K562 (cell line): ENCODE measurements at regions not wholly inside any gene's neighbourhood (a gene's known extent, or its start where the extent isn't known, plus 50 kb on each side); places are given as distances from the start of the nearest gene placed in this dataset.

Experiments used
- ATAC-seq: fragments of 200-7000 bp; cut with Tn5 transposase; 3 replicates; pipeline ENCODE4 v1.9.1; 2020; ENCODE audit warnings: moderate library complexity
- BruUV-seq: library from RNA; stranded (reverse); fragments of 400-500 nt; replicated peaks from 2 replicates; lab custom pipeline; 2021; lab: Mats Ljungman, UMichigan
- CTCF ChIA-PET: fragments of 300-600 bp; formaldehyde crosslinking; extraction: SDS; loops from one replicate; lab custom pipeline; 2021; ENCODE audit warnings: low intra/inter-chr PET ratio; lab: Yijun Ruan, JAX
- POLR2A ChIA-PET: fragments of 300-600, 350-650 bp; sonication (Branson Sonifier 250); formaldehyde crosslinking; extraction: SDS; loops from one replicate; lab custom pipeline; 2021; ENCODE audit warnings: antibody characterized with exemption, inconsistent platforms; lab: Yijun Ruan, JAX
- DNase-seq, 4 experiments: peaks; one replicate each; pipeline versions ENCODE4 v3.0.0 to v3.0.0-alpha.2; 2011 to 2018; ENCODE audit warnings: low spot score in 3 of 4, mixed read lengths in 3 of 4; ENCODE audit errors: extremely low read depth in 1 of 4
- FAIRE-seq: peaks from 2 replicates; lab custom pipeline; 2011; peaks lifted over from hg19 to GRCh38; lab: Jason Lieb, UNC
- H2AFZ ChIP-seq: 2 replicates; pipeline ENCODE4 v1.6.0; 2011; ENCODE audit warnings: low read depth, low read length, control low read depth, inconsistent platforms
- H3K27ac ChIP-seq: fragments of 200-600 bp; 3 replicates; pipeline ENCODE4 v1.8.0; 2011; ENCODE audit warnings: low read depth, mild to moderate bottlenecking, control low read depth, inconsistent platforms, low read length, moderate library complexity, mixed read lengths; ENCODE audit errors: extremely low read depth
- H3K27me3 ChIP-seq, 2 experiments: fragments of 300-600 bp in 1 of 2; 2 replicates in 1 of 2; 3 replicates in 1 of 2; pipeline versions ENCODE4 v1.6.0 to v1.8.0; 2011; ENCODE audit warnings: inconsistent platforms in 2 of 2, low read length in 2 of 2, mild to moderate bottlenecking in 1 of 2, mixed read lengths in 1 of 2, moderate library complexity in 1 of 2; ENCODE audit not compliant: control insufficient read depth in 2 of 2, insufficient read depth in 2 of 2
- H3K36me3 ChIP-seq: fragments of 300-600 bp; 3 replicates; pipeline ENCODE4 v1.8.0; 2011; ENCODE audit warnings: mild to moderate bottlenecking, low read length, inconsistent platforms; ENCODE audit not compliant: control insufficient read depth, insufficient read depth
- H3K4me1 ChIP-seq, 2 experiments: fragments of 200-600 bp in 1 of 2; replicated peaks in 1 of 2; 2 replicates in 1 of 2; 3 replicates in 1 of 2; pipeline versions ENCODE4 v1.5.1 to v1.8.0; 2011; ENCODE audit warnings: inconsistent platforms in 2 of 2, low read length in 2 of 2, mild to moderate bottlenecking in 1 of 2, mixed read lengths in 1 of 2, moderate library complexity in 1 of 2; ENCODE audit not compliant: control insufficient read depth in 2 of 2, insufficient read depth in 2 of 2
- H3K4me2 ChIP-seq: 2 replicates; pipeline ENCODE4 v1.6.1; 2011; ENCODE audit warnings: low read length, control low read depth, inconsistent platforms, mixed read lengths; ENCODE audit not compliant: insufficient read depth
- H3K4me3 ChIP-seq: fragments of 200-600 bp; sonication (generic), shearing (Covaris generic); 2 replicates; pipeline ENCODE4 v1.5.1; 2016; ENCODE audit warnings: control low read depth, inconsistent platforms
- H3K79me2 ChIP-seq: fragments of 200-600 bp; 3 replicates; pipeline ENCODE4 v1.8.0; 2011; ENCODE audit warnings: low read length, inconsistent platforms; ENCODE audit not compliant: control insufficient read depth, insufficient read depth
- H3K9ac ChIP-seq, 2 experiments: 2 replicates each; pipeline versions ENCODE4 v1.6.0 to v1.6.1; 2011; ENCODE audit warnings: low read depth in 2 of 2, low read length in 2 of 2, control low read depth in 1 of 2, inconsistent platforms in 1 of 2, mild to moderate bottlenecking in 1 of 2, mixed read lengths in 1 of 2; ENCODE audit not compliant: insufficient read depth in 1 of 2
- H3K9me1 ChIP-seq: one replicate; pipeline ENCODE4 v1.6.0; 2011; ENCODE audit warnings: inconsistent platforms, mild to moderate bottlenecking, low read length, moderate library complexity; ENCODE audit not compliant: control insufficient read depth, insufficient read depth
- H3K9me3 ChIP-seq: replicated peaks from 2 replicates; pipeline ENCODE4 v1.5.1; 2011; ENCODE audit warnings: low read depth, low read length, inconsistent platforms; ENCODE audit not compliant: control insufficient read depth, insufficient read depth
- H4K20me1 ChIP-seq: replicated peaks from 2 replicates; pipeline ENCODE4 v1.6.1; 2011; ENCODE audit warnings: low read length, inconsistent platforms, mixed read lengths; ENCODE audit not compliant: control insufficient read depth, insufficient read depth
- CUX1 ChIP-seq: fragments of 200-800 bp; sonication (Bioruptor generic); IDR thresholded peaks from 2 replicates; pipeline ENCODE4 v1.6.1; 2016; ENCODE audit warnings: missing genetic modification characterization, missing compliant biosample characterization
- E4F1 ChIP-seq: fragments of 250-450 bp; sonication (Bioruptor Pico); IDR thresholded peaks from 2 replicates; pipeline ENCODE4 v1.5.0; 2021; ENCODE audit warnings: mild to moderate bottlenecking, borderline replicate concordance
- HNRNPK ChIP-seq: fragments of 200-400 bp; formaldehyde crosslinking; IDR thresholded peaks from one replicate; pipeline ENCODE4 v1.6.1; 2018; ENCODE audit warnings: mild to moderate bottlenecking, low read depth, low read length; ENCODE audit not compliant: poor library complexity, severe bottlenecking
- IFI16 ChIP-seq: fragments of 250-450 bp; sonication (Bioruptor Pico); IDR thresholded peaks from 2 replicates; pipeline ENCODE4 v2.1.2; 2022; ENCODE audit warnings: mild to moderate bottlenecking, inconsistent platforms
- MYBL2 ChIP-seq, 2 experiments: fragments of 450-650 bp in 1 of 2; sonication (generic) in 1 of 2; formaldehyde crosslinking in 1 of 2; IDR thresholded peaks; 2 replicates each; pipeline versions ENCODE4 v1.6.1 to v1.8.1; 2017 to 2022; ENCODE audit warnings: borderline replicate concordance in 1 of 2, inconsistent platforms in 1 of 2, low read depth in 1 of 2, mild to moderate bottlenecking in 1 of 2, missing genetic modification reagents in 1 of 2, moderate library complexity in 1 of 2
- NCOR1 ChIP-seq: fragments of 450-650 bp; IDR thresholded peaks from 2 replicates; pipeline ENCODE4 v1.6.1; 2016; ENCODE audit warnings: mild to moderate bottlenecking, moderate library complexity
- NFATC3 ChIP-seq: fragments of 450-650 bp; IDR thresholded peaks from 2 replicates; pipeline ENCODE4 v1.6.1; 2017; ENCODE audit warnings: mild to moderate bottlenecking
- PRDM10 ChIP-seq: fragments of 450-650 bp; IDR thresholded peaks from 2 replicates; pipeline ENCODE4 v1.6.1; 2018; ENCODE audit not compliant: partially characterized antibody
- RBM25 ChIP-seq: fragments of 200-400 bp; formaldehyde crosslinking; IDR thresholded peaks from 2 replicates; pipeline ENCODE4 v1.6.1; 2018; ENCODE audit warnings: low read length, low read depth, moderate library complexity; ENCODE audit not compliant: severe bottlenecking
- TCF3 ChIP-seq: sonication (generic); formaldehyde crosslinking; IDR thresholded peaks from 2 replicates; pipeline ENCODE4 v1.4.0; 2020; ENCODE audit warnings: mild to moderate bottlenecking, missing genetic modification reagents
- ZBED1 ChIP-seq: IDR thresholded peaks from 2 replicates; pipeline ENCODE4 v1.6.1; 2014
- ZNF134 ChIP-seq: fragments of 250-450 bp; sonication (Bioruptor Pico); conservative IDR thresholded peaks from 2 replicates; pipeline ENCODE4 v1.4.0; 2020
- ZNF780A ChIP-seq: fragments of 250-450 bp; sonication (Bioruptor Pico); IDR thresholded peaks from 2 replicates; pipeline ENCODE4 v1.5.0; 2021; ENCODE audit warnings: mild to moderate bottlenecking
- in situ Hi-C: fragments of 300-500 bp; cut with MboI; formaldehyde crosslinking; loops from 4 replicates; pipeline ENCODE4 v1.15.0; 2018; ENCODE audit warnings: inconsistent platforms, mixed read lengths
- intact Hi-C: fragments of 100-400 bp; cut with micrococcal nuclease; formaldehyde crosslinking; loops from 2 replicates; pipeline ENCODE4 v1.14.2; 2022

- ATAC-seq = no peak
- Histone ChIP-seq H3K27me3 (peaks cover 0 to 5% of the 10 kb centered on the region in 2 experiments; a peak in 1 of 5 replicates), H2AFZ (no peak overlapping the region), H4K20me1 (no peaks in the 10 kb centered on the region), H3K4me1 (peaks cover 7 to 18% of the 10 kb centered on the region in 2 experiments; a peak in 4 of 5 replicates), H3K4me2 (no peak overlapping the region), H3K9me1 (no peaks in the 10 kb centered on the region), H3K79me2 (no peaks in the 10 kb centered on the region), H3K4me3 (no peak overlapping the region), H3K36me3 (no peaks in the 10 kb centered on the region), H3K9me3 (no peaks in the 10 kb centered on the region), H3K9ac (no peak overlapping the region), H3K27ac (no peak overlapping the region)
- TF ChIP-seq ZNF134 (CRISPR knock-in tag) (peak; percentile 99), RBM25 (peak; percentile 42), HNRNPK (no peak), PRDM10 (no peak), MYBL2 (IDR thresholded peaks at IDR 0.05; ENCODE audit: low read depth) (no peak), MYBL2 (CRISPR knock-in tag; IDR thresholded peaks at IDR 0.05; ENCODE audit: borderline replicate concordance) (no peak), TCF3 (CRISPR knock-in tag) (no peak), IFI16 (CRISPR knock-in tag) (no peak), E4F1 (CRISPR knock-in tag) (no peak), ZNF780A (CRISPR knock-in tag) (no peak), NCOR1 (no peak), ZBED1 (no peak), NFATC3 (no peak), CUX1 (CRISPR knock-in tag) (no peak)
- ChIA-PET POLR2A (no interaction called here), CTCF (no interaction called here)
- no peak for FAIRE-seq
- intact Hi-C loops = no loop called here
- no peak for DNase-seq
- in situ Hi-C loops = no loop called here
- BruUV-seq = no TSS peak
These were observed 102.5 kb upstream of the RIPOR2 start for GRCh38 chr6:25038300-25038699.
